ENCODE measurements at regions not wholly inside any gene's neighbourhood (a gene's known extent, or its start where the extent isn't known, plus 50 kb on each side); places are given as distances from the start of the nearest gene placed in this dataset.

DNA sequence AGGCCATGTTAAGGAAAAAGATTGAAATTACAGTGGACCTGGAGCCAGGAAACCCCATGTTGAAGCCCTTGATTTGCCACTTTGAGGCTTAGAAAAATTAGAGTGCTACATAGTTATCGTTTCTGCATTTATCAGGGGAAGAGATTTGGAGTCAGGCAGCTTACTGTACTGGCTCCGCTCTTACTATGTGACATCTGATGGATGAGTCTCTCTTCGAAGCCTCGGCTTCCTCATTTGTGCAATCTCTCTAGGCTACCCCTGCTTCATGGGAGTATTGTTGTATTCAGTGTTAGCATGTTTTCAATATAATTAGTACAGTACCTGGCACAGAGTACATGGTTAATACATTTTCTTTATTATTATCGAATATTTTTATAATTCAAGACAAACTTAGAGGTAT is 480.4 kb upstream of the USP24 start:
- DNase-seq: no peak

DNA sequence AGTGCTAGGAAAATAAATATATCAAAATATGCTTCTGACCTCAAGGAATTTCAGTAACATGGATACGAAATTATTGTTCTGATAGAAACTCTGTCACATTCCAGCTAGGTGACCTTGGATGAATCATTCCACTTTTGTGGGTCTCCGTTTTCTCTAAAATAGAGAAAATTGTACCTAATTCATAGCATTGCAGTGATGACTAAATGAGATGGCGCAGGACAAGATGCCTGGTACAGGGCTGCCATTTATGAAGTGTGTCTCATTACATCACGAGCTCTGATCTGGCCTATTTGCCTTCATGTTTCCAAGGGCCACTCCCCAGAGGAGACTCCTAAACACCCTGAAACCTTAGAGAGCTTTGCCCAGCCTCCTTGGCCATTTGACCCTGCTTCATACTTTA is 480.0 kb upstream of the USP24 start:
- DNase-seq: no peak

- DNase-seq: no peak
Measured at GRCh38 chr1:55694310-55694801, 479.2 kb upstream of the USP24 start.

DNA sequence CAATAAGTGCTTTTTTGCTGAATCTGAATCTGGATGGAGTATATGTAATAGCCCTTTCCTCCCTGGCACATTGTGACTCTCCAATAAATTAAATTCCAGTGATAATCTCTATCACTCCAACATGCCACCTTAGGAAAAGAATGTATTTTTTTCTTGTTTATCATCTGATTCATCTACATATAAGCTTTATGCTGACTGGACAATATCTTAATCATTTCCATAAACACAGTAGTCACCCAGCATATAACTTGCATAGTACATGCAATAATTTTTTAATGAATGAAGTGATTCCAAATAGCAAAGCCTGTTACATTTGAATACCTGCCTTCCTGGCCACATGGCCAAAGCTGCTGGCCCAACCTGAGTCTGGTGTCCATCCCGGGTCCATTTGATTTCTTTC is 477.6 kb upstream of the USP24 start:
- no peak for DNase-seq

GRCh38 chr1:55690366-55690765 is 475.2 kb upstream of the USP24 start:
- no peak for DNase-seq

- no peak for DNase-seq
Measured at GRCh38 chr1:55689800-55690199, 474.6 kb upstream of the USP24 start.

GRCh38 chr1:55685560-55685959 is 470.4 kb upstream of the USP24 start:
- no peak for DNase-seq

DNA sequence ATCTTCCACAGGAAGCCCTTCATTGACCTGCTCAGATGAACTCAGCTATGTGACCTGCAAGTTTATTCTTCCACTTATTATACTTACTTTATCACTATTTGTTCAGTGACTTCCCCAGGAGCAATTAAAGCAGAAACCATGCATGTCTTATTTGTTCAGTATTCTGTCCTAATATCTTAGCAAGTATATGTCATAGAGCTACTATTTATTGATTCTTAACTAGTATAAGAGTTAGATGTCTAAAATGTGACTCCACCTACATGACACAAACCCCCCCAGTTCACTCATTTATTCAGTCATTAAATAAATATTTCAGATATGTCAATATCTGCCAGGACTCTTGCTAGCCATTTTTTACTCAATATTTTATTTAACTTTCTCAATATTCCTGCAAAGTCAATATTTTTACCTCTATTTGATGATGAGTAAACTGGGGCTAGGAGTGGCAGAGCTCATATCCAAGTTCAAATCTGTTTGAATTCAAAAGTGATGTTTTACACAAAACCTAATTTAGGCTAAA is 469.0 kb upstream of the USP24 start:
- no peak for DNase-seq

DNA sequence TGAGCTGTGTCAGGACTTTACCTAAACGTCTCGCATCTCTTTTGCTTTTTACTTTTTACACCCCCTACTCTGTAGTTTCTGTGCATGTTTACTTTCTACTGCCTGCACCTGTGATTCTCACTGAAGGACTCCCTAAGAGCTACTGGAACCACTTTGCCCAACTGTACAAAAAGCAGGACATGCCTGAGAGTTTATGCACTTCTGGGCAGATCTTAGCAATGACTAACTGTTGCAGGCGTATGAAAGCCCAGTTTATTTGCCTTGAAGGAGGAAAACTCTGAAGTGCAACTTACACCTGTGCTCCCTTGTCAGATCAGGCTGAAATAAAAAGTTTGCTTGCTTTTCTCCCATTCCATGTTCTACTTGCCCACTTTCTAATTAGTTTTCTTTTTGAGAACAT is 467.0 kb upstream of the USP24 start:
- DNase-seq: no peak

DNA sequence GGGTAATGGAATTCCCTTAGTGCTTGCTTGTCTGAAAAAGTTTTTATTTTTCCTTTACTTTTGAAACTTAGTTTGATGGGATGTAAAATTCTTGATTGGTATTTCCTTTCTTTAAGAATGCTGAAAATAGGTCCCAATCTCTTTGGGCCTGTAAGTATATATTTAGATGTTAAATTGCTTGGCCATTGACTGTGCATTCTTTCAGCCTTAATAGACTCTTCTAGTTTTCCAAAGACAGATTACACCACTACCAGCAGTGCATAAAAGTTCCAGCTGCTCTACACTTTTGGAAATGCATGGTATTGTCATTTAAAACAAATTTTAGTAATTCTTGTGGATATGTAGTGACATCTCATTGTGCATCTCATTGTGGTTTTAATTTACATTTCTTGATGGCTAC is 464.8 kb upstream of the USP24 start:
- no peak for DNase-seq

- DNase-seq: no peak
Measured at GRCh38 chr1:55673416-55673815, 458.3 kb upstream of the USP24 start.

- no peak for DNase-seq
Measured at GRCh38 chr1:55670331-55671082, 455.3 kb upstream of the USP24 start.

GRCh38 chr1:55669293-55669692 is 454.1 kb upstream of the USP24 start:
- no peak for DNase-seq

GRCh38 chr1:55662875-55663274 is 447.7 kb upstream of the USP24 start:
- no peak for DNase-seq

DNA sequence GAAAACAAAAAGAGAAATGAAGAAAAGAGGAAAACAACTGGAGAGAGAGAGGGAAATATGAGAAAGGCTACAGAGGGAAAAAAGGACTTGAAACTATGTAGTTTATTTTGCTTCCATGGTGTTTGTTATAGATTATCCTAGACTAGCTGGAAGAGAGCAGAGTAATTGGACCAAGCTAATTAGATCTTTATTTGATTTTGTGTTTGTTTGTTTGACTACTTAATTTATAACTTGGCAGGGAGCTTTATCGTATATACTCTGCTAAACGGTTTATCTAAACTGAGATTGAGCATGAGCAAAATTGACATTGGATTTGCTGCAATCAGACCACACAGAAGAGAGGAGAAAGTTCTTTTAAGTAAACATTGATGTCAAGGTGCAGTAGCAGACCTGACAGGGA is 443.8 kb upstream of the USP24 start:
- DNase-seq: no peak

DNA sequence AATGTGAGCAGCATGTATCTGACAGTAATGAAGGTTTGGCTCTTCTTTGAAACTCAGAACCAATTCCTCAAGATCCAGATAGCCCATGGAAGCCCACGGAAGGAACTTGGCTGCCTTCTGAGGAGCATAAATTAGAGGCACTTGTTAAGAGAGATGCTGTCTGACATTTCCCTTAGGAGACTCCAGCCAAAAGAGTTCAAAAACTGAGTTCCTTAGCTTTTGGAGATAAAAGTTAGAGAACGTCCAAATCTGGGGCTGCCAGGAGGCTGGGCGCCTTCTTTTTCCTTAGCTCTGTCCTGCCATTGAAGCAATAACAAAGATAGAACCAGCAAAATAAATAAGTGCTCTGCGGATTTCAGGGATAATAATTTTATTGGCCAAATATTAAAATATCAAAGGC is 439.6 kb upstream of the USP24 start:
- no peak for DNase-seq

GRCh38 chr1:55654171-55654570 is 439.0 kb upstream of the USP24 start:
- DNase-seq: no peak

DNA sequence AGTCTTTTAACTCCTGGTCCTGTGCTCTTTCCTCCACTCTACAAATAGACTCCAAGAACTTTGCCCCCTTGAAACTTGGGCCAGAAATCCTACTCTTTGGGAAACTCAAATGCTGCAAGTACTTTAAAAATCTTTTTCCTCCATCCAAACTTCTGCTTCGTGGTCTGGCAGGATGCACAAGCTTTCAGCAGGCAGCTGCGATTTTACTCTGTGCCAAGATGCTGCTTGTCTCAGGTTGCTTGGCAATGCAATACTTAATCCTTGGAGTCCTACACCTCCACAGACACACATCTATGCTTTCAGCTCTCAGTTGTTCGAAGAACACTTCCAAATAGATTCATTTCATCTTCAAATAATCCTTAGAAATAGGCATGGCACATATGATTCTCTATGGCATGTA is 435.3 kb upstream of the USP24 start:
- no peak for DNase-seq

DNA sequence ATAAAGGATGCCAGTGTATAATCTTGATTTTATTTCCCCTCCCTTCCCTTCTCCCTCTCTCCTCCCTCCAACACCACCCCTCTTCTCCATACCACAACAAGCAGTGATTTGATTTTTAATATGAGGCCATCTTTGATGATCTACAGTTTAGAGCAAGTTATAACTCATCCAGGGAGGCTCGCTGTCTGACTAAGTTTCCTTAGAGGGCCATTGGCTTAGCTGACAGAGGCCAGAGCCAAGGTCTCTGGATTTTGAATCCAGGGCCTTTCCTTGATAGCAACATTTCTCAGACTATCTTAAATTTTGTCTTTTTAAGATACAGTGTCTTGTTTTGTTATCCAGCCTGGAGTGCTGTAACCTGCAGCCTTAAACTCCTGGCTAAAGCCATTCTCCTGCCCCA is 431.0 kb upstream of the USP24 start:
- no peak for DNase-seq

GRCh38 chr1:55645270-55645669 is 430.1 kb upstream of the USP24 start:
- DNase-seq: no peak

- no peak for DNase-seq
Measured at GRCh38 chr1:55641947-55642346, 426.8 kb upstream of the USP24 start.

- no peak for DNase-seq
Measured at GRCh38 chr1:55640708-55641473, 425.7 kb upstream of the USP24 start.

- no peak for DNase-seq
Measured at GRCh38 chr1:55639526-55639925, 424.4 kb upstream of the USP24 start.

DNA sequence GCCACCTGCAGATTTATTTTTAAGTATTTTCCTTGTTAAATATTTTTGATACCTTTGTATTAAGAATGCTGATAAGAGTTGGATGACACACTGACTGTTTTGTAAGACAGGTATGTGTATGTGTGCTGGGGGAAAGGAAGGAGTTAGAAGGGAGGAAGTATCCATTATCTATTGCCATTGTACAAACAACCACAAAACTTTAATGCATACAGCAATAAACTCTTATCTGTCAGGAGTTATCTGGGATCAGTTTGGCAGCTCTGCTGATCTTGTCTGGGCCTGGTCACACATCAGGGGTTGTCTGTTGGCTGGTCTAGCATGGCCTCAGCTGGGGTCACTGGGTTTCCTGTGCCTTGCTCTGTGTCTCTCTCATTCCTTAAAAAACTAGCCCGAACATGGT is 423.9 kb upstream of the USP24 start:
- DNase-seq: no peak

Data from NCI-H69 (cell line).